HEK293 (cell line): ENCODE measurements at regions not wholly inside any gene's neighbourhood (a gene's known extent, or its start where the extent isn't known, plus 50 kb on each side); places are given as distances from the start of the nearest gene placed in this dataset.

Source experiments
- BCL11A ChIP-seq: fragments of 450-650 bp; formaldehyde crosslinking; IDR thresholded peaks from 2 replicates; pipeline ENCODE4 v1.5.1; 2016; ENCODE audit warnings: low read depth, missing biosample characterization, missing genetic modification characterization
- FEZF1 ChIP-seq: fragments of 450-650 bp; formaldehyde crosslinking; IDR thresholded peaks from 2 replicates; pipeline ENCODE4 v1.5.1; 2016; ENCODE audit warnings: missing biosample characterization, missing genetic modification characterization
- GLI2 ChIP-seq: fragments of 450-650 bp; formaldehyde crosslinking; IDR thresholded peaks from 2 replicates; pipeline ENCODE4; 2017; ENCODE audit warnings: missing biosample characterization, missing genetic modification characterization, low read depth, borderline replicate concordance
- SALL2 ChIP-seq: fragments of 450-650 bp; formaldehyde crosslinking; IDR thresholded peaks from 2 replicates; pipeline ENCODE4 v1.5.0; 2017; ENCODE audit warnings: missing biosample characterization, mild to moderate bottlenecking, missing genetic modification characterization, borderline replicate concordance
- SP2 ChIP-seq: fragments of 450-650 bp; formaldehyde crosslinking; IDR thresholded peaks from 2 replicates; pipeline ENCODE4 v1.5.1; 2016; ENCODE audit warnings: missing biosample characterization, missing genetic modification characterization
- WT1 ChIP-seq: fragments of 450-650 bp; formaldehyde crosslinking; IDR thresholded peaks from 2 replicates; pipeline ENCODE4 v1.5.1; 2016; ENCODE audit warnings: missing biosample characterization, missing genetic modification characterization
- ZBTB20 ChIP-seq: fragments of 450-650 bp; formaldehyde crosslinking; IDR thresholded peaks from 2 replicates; pipeline ENCODE4 v1.5.1; 2016; ENCODE audit warnings: missing biosample characterization, missing genetic modification characterization
- ZBTB48 ChIP-seq: fragments of 450-650 bp; formaldehyde crosslinking; IDR thresholded peaks from 2 replicates; pipeline ENCODE4 v1.5.1; 2016; ENCODE audit warnings: missing biosample characterization, missing genetic modification characterization
- ZFHX2 ChIP-seq: fragments of 450-650 bp; formaldehyde crosslinking; conservative IDR thresholded peaks from 2 replicates; pipeline ENCODE4 v1.5.1; 2016; ENCODE audit warnings: missing biosample characterization, missing genetic modification characterization
- ZIC2 ChIP-seq: fragments of 450-650 bp; formaldehyde crosslinking; IDR thresholded peaks from 2 replicates; pipeline ENCODE4 v1.5.1; 2016; ENCODE audit warnings: missing biosample characterization, missing genetic modification characterization
- ZNF10 ChIP-seq: fragments of 450-650 bp; formaldehyde crosslinking; IDR thresholded peaks from 2 replicates; pipeline ENCODE4 v1.5.1; 2017; ENCODE audit warnings: missing biosample characterization, missing genetic modification characterization
- ZNF121 ChIP-seq: fragments of 450-650 bp; formaldehyde crosslinking; IDR thresholded peaks from 2 replicates; pipeline ENCODE4 v1.5.1; 2016; ENCODE audit warnings: missing biosample characterization, missing genetic modification characterization
- ZNF174 ChIP-seq: fragments of 450-650 bp; formaldehyde crosslinking; IDR thresholded peaks from 2 replicates; pipeline ENCODE4 v1.5.0; 2017; ENCODE audit warnings: missing biosample characterization, mild to moderate bottlenecking, missing genetic modification characterization
- ZNF211 ChIP-seq: fragments of 450-650 bp; formaldehyde crosslinking; IDR thresholded peaks from 2 replicates; pipeline ENCODE4 v1.5.1; 2016; ENCODE audit warnings: low read depth, missing biosample characterization, missing genetic modification characterization
- ZNF394 ChIP-seq: fragments of 450-650 bp; formaldehyde crosslinking; IDR thresholded peaks from 2 replicates; pipeline ENCODE4 v1.5.1; 2016; ENCODE audit warnings: missing biosample characterization, missing genetic modification characterization, mild to moderate bottlenecking, moderate library complexity, borderline replicate concordance
- ZNF423 ChIP-seq: fragments of 450-650 bp; formaldehyde crosslinking; IDR thresholded peaks from 2 replicates; pipeline ENCODE4 v1.5.1; 2016; ENCODE audit warnings: missing biosample characterization, missing genetic modification characterization
- ZNF426 ChIP-seq: fragments of 450-650 bp; formaldehyde crosslinking; IDR thresholded peaks from 2 replicates; pipeline ENCODE4 v1.5.1; 2017; ENCODE audit warnings: missing biosample characterization, missing genetic modification characterization, mild to moderate bottlenecking, inconsistent platforms, moderate library complexity
- ZNF596 ChIP-seq: fragments of 450-650 bp; IDR thresholded peaks from 2 replicates; pipeline ENCODE4 v1.5.0; 2018; ENCODE audit warnings: missing biosample characterization, mild to moderate bottlenecking, missing genetic modification characterization, moderate library complexity
- ZNF624 ChIP-seq: fragments of 450-650 bp; formaldehyde crosslinking; IDR thresholded peaks from 2 replicates; pipeline ENCODE4 v1.5.1; 2017; ENCODE audit warnings: missing biosample characterization, missing genetic modification characterization
- ZNF654 ChIP-seq: fragments of 450-650 bp; formaldehyde crosslinking; IDR thresholded peaks from 2 replicates; pipeline ENCODE4 v1.5.1; 2016; ENCODE audit warnings: low read depth, missing biosample characterization, missing genetic modification characterization
- ZNF791 ChIP-seq: fragments of 450-650 bp; formaldehyde crosslinking; IDR thresholded peaks from 2 replicates; pipeline ENCODE4 v1.5.1; 2016; ENCODE audit warnings: missing biosample characterization, missing genetic modification characterization
- TF ChIP-seq, protein P1 (sequence below): fragments of 450-650 bp; formaldehyde crosslinking; IDR thresholded peaks from 2 replicates; pipeline ENCODE4 v1.5.1; 2017; ENCODE audit warnings: missing biosample characterization, missing genetic modification characterization
- TF ChIP-seq, protein P2 (sequence below): fragments of 450-650 bp; formaldehyde crosslinking; IDR thresholded peaks from 2 replicates; pipeline ENCODE4 v1.5.1; 2017; ENCODE audit warnings: missing biosample characterization, missing genetic modification characterization
- TF ChIP-seq, protein P3 (sequence below): fragments of 450-650 bp; formaldehyde crosslinking; IDR thresholded peaks from 2 replicates; pipeline ENCODE4 v1.5.1; 2016; ENCODE audit warnings: missing biosample characterization, missing genetic modification characterization, low read depth
- TF ChIP-seq, protein P4 (sequence below): fragments of 450-650 bp; formaldehyde crosslinking; IDR thresholded peaks from 2 replicates; pipeline ENCODE4 v1.5.1; 2017; ENCODE audit warnings: missing biosample characterization, missing genetic modification characterization
- TF ChIP-seq, protein P5 (sequence below): fragments of 450-650 bp; formaldehyde crosslinking; IDR thresholded peaks from 2 replicates; pipeline ENCODE4 v1.5.1; 2017; ENCODE audit warnings: missing biosample characterization, missing genetic modification characterization
- TF ChIP-seq, protein P6 (sequence below): fragments of 450-650 bp; formaldehyde crosslinking; IDR thresholded peaks from 2 replicates; pipeline ENCODE4 v1.5.1; 2017; ENCODE audit warnings: missing biosample characterization, missing genetic modification characterization
- TF ChIP-seq, protein P7 (sequence below): fragments of 450-650 bp; IDR thresholded peaks from 2 replicates; pipeline ENCODE4 v1.5.1; 2018; ENCODE audit warnings: missing biosample characterization, mild to moderate bottlenecking, missing genetic modification characterization

DNA sequence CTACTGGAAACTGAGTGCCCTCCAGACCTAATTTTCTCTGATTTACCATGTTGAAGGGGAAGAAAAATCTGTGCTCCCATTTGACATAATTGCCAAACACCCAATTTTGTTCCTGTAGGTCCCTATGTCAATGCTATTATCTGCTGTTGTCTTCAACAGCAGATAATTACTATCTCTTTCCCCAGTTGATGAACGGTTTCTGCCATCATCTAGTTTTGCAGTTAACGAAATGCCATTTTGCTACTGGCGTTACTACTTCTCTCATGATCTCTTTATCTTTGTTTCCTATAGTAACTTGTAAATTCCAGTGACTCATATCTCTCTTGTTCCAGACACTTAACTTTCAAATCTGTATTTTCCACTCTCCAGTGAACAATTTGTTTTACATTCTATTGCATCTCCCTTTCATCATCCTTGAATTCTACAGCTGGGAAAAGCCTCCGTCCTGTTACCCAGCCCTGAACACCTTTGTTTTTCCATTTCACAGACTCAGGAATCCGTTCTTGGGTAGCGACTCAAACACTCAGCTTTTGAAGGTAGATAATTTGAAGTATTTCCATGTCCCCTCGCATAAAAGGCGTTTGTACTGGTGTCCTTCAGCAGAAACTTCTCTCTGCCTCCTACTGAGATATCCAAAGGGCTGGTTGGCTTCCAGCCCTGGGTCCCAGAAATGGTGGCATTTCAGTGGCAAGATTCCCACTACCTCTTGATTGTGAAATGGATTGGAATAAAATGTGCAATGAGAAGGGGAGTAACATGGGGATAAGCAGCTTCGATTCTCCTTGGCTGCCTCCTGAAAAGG lies 111.7 kb downstream of the FOXB1 start (continued):
- TF ChIP-seq, protein P1, sequence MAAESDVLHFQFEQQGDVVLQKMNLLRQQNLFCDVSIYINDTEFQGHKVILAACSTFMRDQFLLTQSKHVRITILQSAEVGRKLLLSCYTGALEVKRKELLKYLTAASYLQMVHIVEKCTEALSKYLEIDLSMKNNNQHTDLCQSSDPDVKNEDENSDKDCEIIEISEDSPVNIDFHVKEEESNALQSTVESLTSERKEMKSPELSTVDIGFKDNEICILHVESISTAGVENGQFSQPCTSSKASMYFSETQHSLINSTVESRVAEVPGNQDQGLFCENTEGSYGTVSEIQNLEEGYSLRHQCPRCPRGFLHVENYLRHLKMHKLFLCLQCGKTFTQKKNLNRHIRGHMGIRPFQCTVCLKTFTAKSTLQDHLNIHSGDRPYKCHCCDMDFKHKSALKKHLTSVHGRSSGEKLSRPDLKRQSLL, result no peak
- TF ChIP-seq, protein P2, sequence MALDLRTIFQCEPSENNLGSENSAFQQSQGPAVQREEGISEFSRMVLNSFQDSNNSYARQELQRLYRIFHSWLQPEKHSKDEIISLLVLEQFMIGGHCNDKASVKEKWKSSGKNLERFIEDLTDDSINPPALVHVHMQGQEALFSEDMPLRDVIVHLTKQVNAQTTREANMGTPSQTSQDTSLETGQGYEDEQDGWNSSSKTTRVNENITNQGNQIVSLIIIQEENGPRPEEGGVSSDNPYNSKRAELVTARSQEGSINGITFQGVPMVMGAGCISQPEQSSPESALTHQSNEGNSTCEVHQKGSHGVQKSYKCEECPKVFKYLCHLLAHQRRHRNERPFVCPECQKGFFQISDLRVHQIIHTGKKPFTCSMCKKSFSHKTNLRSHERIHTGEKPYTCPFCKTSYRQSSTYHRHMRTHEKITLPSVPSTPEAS (tag by site-specific recombination), result no peak; the same call in 1 of the 2 replicates
- TF ChIP-seq ZNF174 (no peak), GLI2 (tag by site-specific recombination) (no peak; the same call in 1 of the 2 replicates), BCL11A (tag by site-specific recombination) (no peak), SP2 (no peak), WT1 (peak; percentile 18; the same call in 1 of the 2 replicates), ZNF423 (tag by site-specific recombination) (no peak), FEZF1 (peak; percentile 86), ZNF426 (tag by site-specific recombination) (no peak), ZNF211 (tag by site-specific recombination) (no peak), SALL2 (tag by site-specific recombination) (no peak), ZBTB48 (tag by site-specific recombination) (no peak), ZNF654 (tag by site-specific recombination) (no peak), ZNF394 (tag by site-specific recombination) (no peak), ZNF791 (no peak), ZFHX2 (tag by site-specific recombination) (no peak), ZNF596 (tag by site-specific recombination) (no peak), ZBTB20 (tag by site-specific recombination) (no peak), ZIC2 (no peak), ZNF624 (tag by site-specific recombination) (no peak), ZNF10 (tag by site-specific recombination) (no peak), ZNF121 (tag by site-specific recombination) (no peak)
- TF ChIP-seq, protein P3, sequence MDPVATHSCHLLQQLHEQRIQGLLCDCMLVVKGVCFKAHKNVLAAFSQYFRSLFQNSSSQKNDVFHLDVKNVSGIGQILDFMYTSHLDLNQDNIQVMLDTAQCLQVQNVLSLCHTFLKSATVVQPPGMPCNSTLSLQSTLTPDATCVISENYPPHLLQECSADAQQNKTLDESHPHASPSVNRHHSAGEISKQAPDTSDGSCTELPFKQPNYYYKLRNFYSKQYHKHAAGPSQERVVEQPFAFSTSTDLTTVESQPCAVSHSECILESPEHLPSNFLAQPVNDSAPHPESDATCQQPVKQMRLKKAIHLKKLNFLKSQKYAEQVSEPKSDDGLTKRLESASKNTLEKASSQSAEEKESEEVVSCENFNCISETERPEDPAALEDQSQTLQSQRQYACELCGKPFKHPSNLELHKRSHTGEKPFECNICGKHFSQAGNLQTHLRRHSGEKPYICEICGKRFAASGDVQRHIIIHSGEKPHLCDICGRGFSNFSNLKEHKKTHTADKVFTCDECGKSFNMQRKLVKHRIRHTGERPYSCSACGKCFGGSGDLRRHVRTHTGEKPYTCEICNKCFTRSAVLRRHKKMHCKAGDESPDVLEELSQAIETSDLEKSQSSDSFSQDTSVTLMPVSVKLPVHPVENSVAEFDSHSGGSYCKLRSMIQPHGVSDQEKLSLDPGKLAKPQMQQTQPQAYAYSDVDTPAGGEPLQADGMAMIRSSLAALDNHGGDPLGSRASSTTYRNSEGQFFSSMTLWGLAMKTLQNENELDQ (tag by site-specific recombination), result no peak
- TF ChIP-seq, protein P4, sequence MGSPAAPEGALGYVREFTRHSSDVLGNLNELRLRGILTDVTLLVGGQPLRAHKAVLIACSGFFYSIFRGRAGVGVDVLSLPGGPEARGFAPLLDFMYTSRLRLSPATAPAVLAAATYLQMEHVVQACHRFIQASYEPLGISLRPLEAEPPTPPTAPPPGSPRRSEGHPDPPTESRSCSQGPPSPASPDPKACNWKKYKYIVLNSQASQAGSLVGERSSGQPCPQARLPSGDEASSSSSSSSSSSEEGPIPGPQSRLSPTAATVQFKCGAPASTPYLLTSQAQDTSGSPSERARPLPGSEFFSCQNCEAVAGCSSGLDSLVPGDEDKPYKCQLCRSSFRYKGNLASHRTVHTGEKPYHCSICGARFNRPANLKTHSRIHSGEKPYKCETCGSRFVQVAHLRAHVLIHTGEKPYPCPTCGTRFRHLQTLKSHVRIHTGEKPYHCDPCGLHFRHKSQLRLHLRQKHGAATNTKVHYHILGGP, result peak; percentile 54; the same call in 1 of the 2 replicates
- TF ChIP-seq, protein P5, sequence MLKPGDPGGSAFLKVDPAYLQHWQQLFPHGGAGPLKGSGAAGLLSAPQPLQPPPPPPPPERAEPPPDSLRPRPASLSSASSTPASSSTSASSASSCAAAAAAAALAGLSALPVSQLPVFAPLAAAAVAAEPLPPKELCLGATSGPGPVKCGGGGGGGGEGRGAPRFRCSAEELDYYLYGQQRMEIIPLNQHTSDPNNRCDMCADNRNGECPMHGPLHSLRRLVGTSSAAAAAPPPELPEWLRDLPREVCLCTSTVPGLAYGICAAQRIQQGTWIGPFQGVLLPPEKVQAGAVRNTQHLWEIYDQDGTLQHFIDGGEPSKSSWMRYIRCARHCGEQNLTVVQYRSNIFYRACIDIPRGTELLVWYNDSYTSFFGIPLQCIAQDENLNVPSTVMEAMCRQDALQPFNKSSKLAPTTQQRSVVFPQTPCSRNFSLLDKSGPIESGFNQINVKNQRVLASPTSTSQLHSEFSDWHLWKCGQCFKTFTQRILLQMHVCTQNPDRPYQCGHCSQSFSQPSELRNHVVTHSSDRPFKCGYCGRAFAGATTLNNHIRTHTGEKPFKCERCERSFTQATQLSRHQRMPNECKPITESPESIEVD (tag by site-specific recombination), result peak; percentile 95
- TF ChIP-seq, protein P6, sequence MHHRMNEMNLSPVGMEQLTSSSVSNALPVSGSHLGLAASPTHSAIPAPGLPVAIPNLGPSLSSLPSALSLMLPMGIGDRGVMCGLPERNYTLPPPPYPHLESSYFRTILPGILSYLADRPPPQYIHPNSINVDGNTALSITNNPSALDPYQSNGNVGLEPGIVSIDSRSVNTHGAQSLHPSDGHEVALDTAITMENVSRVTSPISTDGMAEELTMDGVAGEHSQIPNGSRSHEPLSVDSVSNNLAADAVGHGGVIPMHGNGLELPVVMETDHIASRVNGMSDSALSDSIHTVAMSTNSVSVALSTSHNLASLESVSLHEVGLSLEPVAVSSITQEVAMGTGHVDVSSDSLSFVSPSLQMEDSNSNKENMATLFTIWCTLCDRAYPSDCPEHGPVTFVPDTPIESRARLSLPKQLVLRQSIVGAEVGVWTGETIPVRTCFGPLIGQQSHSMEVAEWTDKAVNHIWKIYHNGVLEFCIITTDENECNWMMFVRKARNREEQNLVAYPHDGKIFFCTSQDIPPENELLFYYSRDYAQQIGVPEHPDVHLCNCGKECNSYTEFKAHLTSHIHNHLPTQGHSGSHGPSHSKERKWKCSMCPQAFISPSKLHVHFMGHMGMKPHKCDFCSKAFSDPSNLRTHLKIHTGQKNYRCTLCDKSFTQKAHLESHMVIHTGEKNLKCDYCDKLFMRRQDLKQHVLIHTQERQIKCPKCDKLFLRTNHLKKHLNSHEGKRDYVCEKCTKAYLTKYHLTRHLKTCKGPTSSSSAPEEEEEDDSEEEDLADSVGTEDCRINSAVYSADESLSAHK (tag by site-specific recombination), result peak; percentile 82
- TF ChIP-seq, protein P7, sequence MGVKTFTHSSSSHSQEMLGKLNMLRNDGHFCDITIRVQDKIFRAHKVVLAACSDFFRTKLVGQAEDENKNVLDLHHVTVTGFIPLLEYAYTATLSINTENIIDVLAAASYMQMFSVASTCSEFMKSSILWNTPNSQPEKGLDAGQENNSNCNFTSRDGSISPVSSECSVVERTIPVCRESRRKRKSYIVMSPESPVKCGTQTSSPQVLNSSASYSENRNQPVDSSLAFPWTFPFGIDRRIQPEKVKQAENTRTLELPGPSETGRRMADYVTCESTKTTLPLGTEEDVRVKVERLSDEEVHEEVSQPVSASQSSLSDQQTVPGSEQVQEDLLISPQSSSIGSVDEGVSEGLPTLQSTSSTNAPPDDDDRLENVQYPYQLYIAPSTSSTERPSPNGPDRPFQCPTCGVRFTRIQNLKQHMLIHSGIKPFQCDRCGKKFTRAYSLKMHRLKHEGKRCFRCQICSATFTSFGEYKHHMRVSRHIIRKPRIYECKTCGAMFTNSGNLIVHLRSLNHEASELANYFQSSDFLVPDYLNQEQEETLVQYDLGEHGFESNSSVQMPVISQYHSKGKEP (tag by site-specific recombination), result peak; percentile 70
